WTC11 (cell line): ENCODE measurements at regions not wholly inside any gene's neighbourhood (a gene's known extent, or its start where the extent isn't known, plus 50 kb on each side); places are given as distances from the start of the nearest gene placed in this dataset.

ENCODE experiments used
- ATAC-seq: fragments of 200-7000 bp; cut with Tn5 transposase; 2 replicates; pipeline ENCODE4 v1.10.0; 2021; ENCODE audit warnings: mild to moderate bottlenecking, moderate library complexity
- CTCF ChIA-PET: fragments of 300-600 bp; sonication (Branson Sonifier 250); formaldehyde crosslinking; loops from one replicate; lab custom pipeline; 2021; ENCODE audit warnings: antibody characterized with exemption; lab: Charles Lee
- POLR2A ChIA-PET: fragments of 350-600 bp; sonication (Branson Sonifier 250); formaldehyde crosslinking; loops from one replicate; lab custom pipeline; 2021; ENCODE audit warnings: antibody characterized with exemption; lab: Charles Lee
- DNase-seq: peaks from one replicate; pipeline ENCODE4 v3.0.0; 2021; ENCODE audit warnings: low spot score
- H3K27ac Mint-ChIP-seq: 2 replicates; pipeline ENCODE4 v1.8.0; 2021; ENCODE audit warnings: mixed read lengths
- H3K27me3 Mint-ChIP-seq: 2 replicates; pipeline ENCODE4 v1.8.0; 2021; ENCODE audit warnings: low read depth, mild to moderate bottlenecking, moderate library complexity, mixed read lengths
- H3K36me3 Mint-ChIP-seq: 2 replicates; pipeline ENCODE4 v1.8.0; 2021; ENCODE audit warnings: mixed read lengths
- H3K4me1 Mint-ChIP-seq: 2 replicates; pipeline ENCODE4 v1.8.0; 2022; ENCODE audit warnings: mixed read lengths
- H3K4me3 Mint-ChIP-seq: 2 replicates; pipeline ENCODE4 v1.8.0; 2021; ENCODE audit warnings: mild to moderate bottlenecking, moderate library complexity, mixed read lengths
- H3K9me3 Mint-ChIP-seq: 2 replicates; pipeline ENCODE4 v1.8.0; 2021; ENCODE audit warnings: mixed read lengths
- ATF1 ChIP-seq: sonication (generic); formaldehyde crosslinking; IDR thresholded peaks from 2 replicates; pipeline ENCODE4 v1.8.1; 2023; ENCODE audit warnings: mild to moderate bottlenecking, moderate library complexity, missing genetic modification reagents
- ATF2 ChIP-seq: sonication (generic); formaldehyde crosslinking; IDR thresholded peaks from 2 replicates; pipeline ENCODE4 v1.8.1; 2022; ENCODE audit warnings: low read depth, missing genetic modification reagents, borderline replicate concordance
- CREB1 ChIP-seq: sonication (generic); formaldehyde crosslinking; IDR thresholded peaks from 2 replicates; pipeline ENCODE4 v1.8.0; 2023; ENCODE audit warnings: mild to moderate bottlenecking, missing genetic modification reagents
- EMX1 ChIP-seq: fragments of 250-450 bp; sonication (Bioruptor Pico); IDR thresholded peaks from 2 replicates; pipeline ENCODE4 v1.8.0; 2021; ENCODE audit warnings: mild to moderate bottlenecking
- ETV6 ChIP-seq: sonication (generic); formaldehyde crosslinking; IDR thresholded peaks from 2 replicates; pipeline ENCODE4 v1.8.1; 2022; ENCODE audit warnings: mild to moderate bottlenecking, missing genetic modification reagents
- IRF1 ChIP-seq: sonication (generic); formaldehyde crosslinking; IDR thresholded peaks from 2 replicates; pipeline ENCODE4 v1.8.0; 2023; ENCODE audit warnings: missing genetic modification reagents
- JUN ChIP-seq: sonication (generic); formaldehyde crosslinking; IDR thresholded peaks from 2 replicates; pipeline ENCODE4 v1.8.0; 2023; ENCODE audit warnings: mild to moderate bottlenecking, missing genetic modification reagents
- MAX ChIP-seq: sonication (generic); formaldehyde crosslinking; IDR thresholded peaks from 2 replicates; pipeline ENCODE4 v1.8.0; 2022; ENCODE audit warnings: mild to moderate bottlenecking, missing genetic modification reagents
- MLX ChIP-seq: sonication (generic); formaldehyde crosslinking; IDR thresholded peaks from 2 replicates; pipeline ENCODE4 v1.8.1; 2023; ENCODE audit warnings: mild to moderate bottlenecking, missing genetic modification reagents, moderate library complexity
- NFATC4 ChIP-seq: fragments of 250-450 bp; sonication (Bioruptor Pico); IDR thresholded peaks from 2 replicates; pipeline ENCODE4 v1.9.0; 2021; ENCODE audit warnings: mild to moderate bottlenecking
- NFYB ChIP-seq: sonication (generic); formaldehyde crosslinking; conservative IDR thresholded peaks from 2 replicates; pipeline ENCODE4 v1.8.0; 2022; ENCODE audit warnings: low read depth, missing genetic modification reagents
- STAT6 ChIP-seq: sonication (generic); formaldehyde crosslinking; conservative IDR thresholded peaks from 2 replicates; pipeline ENCODE4 v1.8.1; 2023; ENCODE audit warnings: mild to moderate bottlenecking, low read depth, missing genetic modification reagents, moderate library complexity
- USF1 ChIP-seq: sonication (generic); formaldehyde crosslinking; IDR thresholded peaks from 2 replicates; pipeline ENCODE4 v1.8.0; 2022; ENCODE audit warnings: mild to moderate bottlenecking, missing genetic modification reagents
- ZBTB21 ChIP-seq: sonication (generic); formaldehyde crosslinking; IDR thresholded peaks from 2 replicates; pipeline ENCODE4 v1.8.1; 2023; ENCODE audit warnings: mild to moderate bottlenecking, missing genetic modification reagents, borderline replicate concordance
- ZBTB43 ChIP-seq: sonication (generic); formaldehyde crosslinking; IDR thresholded peaks from 2 replicates; pipeline ENCODE4 v1.8.1; 2023; ENCODE audit warnings: mild to moderate bottlenecking, missing genetic modification reagents
- ZNF281 ChIP-seq: sonication (generic); formaldehyde crosslinking; IDR thresholded peaks from 2 replicates; pipeline ENCODE4 v1.8.0; 2023; ENCODE audit warnings: mild to moderate bottlenecking, missing genetic modification reagents
- ZNF416 ChIP-seq: fragments of 250-450 bp; sonication (Bioruptor Pico); IDR thresholded peaks from 2 replicates; pipeline ENCODE4 v1.9.0; 2021; ENCODE audit warnings: mild to moderate bottlenecking, inconsistent platforms
- ZNF423 ChIP-seq: fragments of 250-450 bp; sonication (Bioruptor Pico); IDR thresholded peaks from 2 replicates; pipeline ENCODE4 v2.1.2; 2022; ENCODE audit warnings: mild to moderate bottlenecking, moderate library complexity
- ZNF512 ChIP-seq: sonication (generic); formaldehyde crosslinking; IDR thresholded peaks from 2 replicates; pipeline ENCODE4 v1.8.1; 2022; ENCODE audit warnings: missing genetic modification reagents, borderline replicate concordance
- ZNF671 ChIP-seq: fragments of 250-450 bp; sonication (Bioruptor Pico); IDR thresholded peaks from 2 replicates; pipeline ENCODE4 v1.8.0; 2021; ENCODE audit warnings: mild to moderate bottlenecking

- CTCF ChIA-PET: no interaction called here
- H3K36me3 Mint-ChIP-seq: peaks cover 8% of the 10 kb centered on the region
- H3K27ac Mint-ChIP-seq: no peak overlapping the region
- no peak overlapping the region for H3K4me3 Mint-ChIP-seq
- peaks cover 26% of the 10 kb centered on the region for H3K4me1 Mint-ChIP-seq
- no peak for ATAC-seq
- DNase-seq: no peak
- peaks cover 9% of the 10 kb centered on the region for H3K9me3 Mint-ChIP-seq
- H3K27me3 Mint-ChIP-seq: peaks cover 15% of the 10 kb centered on the region
- no peak for TF ChIP-seq NFATC4
- no peak for TF ChIP-seq ZNF416 (CRISPR knock-in tag)
- no peak for TF ChIP-seq ETV6 (CRISPR knock-in tag)
- TF ChIP-seq NFYB: no peak
- TF ChIP-seq CREB1: no peak
- TF ChIP-seq MLX: no peak
- no peak for TF ChIP-seq ZBTB43 (CRISPR knock-in tag)
- no peak for TF ChIP-seq STAT6 (CRISPR knock-in tag)
- no peak for TF ChIP-seq JUN (CRISPR knock-in tag)
- TF ChIP-seq USF1: no peak
- TF ChIP-seq ZNF281 (CRISPR knock-in tag): no peak
- TF ChIP-seq ATF1 (CRISPR knock-in tag): no peak
- TF ChIP-seq EMX1 (CRISPR knock-in tag): no peak
- TF ChIP-seq MAX: no peak
- no peak for TF ChIP-seq ZNF423 (CRISPR knock-in tag)
- TF ChIP-seq ZNF512: no peak
- no peak for TF ChIP-seq ZBTB21
- TF ChIP-seq ATF2: no peak
- TF ChIP-seq IRF1 (CRISPR knock-in tag): no peak
- no peak for TF ChIP-seq ZNF671
- TF ChIP-seq, all 79 proteins: peak for 0
- POLR2A ChIA-PET: no interaction called here
Measured at GRCh38 chrX:110511238-110511637, 152.6 kb downstream of the RTL9 start.
